B cell (primary cell): ENCODE measurements at regions not wholly inside any gene's neighbourhood (a gene's known extent, or its start where the extent isn't known, plus 50 kb on each side); places are given as distances from the start of the nearest gene placed in this dataset.

Source experiments
- ATAC-seq: fragments of 200-7000 bp; cut with Tn5 transposase; one replicate; pipeline ENCODE4 v1.10.0; 2021; ENCODE audit warnings: low read depth, mild to moderate bottlenecking, moderate number of reproducible peaks, moderate library complexity
- CTCF ChIA-PET: fragments of 350-600 bp; sonication (Branson Sonifier 250); formaldehyde crosslinking; loops from one replicate; lab custom pipeline; 2021; ENCODE audit warnings: antibody characterized with exemption, inconsistent platforms; lab: Charles Lee
- POLR2A ChIA-PET: fragments of 350-600 bp; sonication (Branson Sonifier 250); formaldehyde crosslinking; loops from one replicate; lab custom pipeline; 2021; ENCODE audit warnings: antibody characterized with exemption; lab: Charles Lee
- DNase-seq: peaks from one replicate; pipeline ENCODE4 v3.0.0; 2013
- H2AFZ ChIP-seq: 2 replicates; pipeline ENCODE4 v1.6.1; 2012; ENCODE audit warnings: mild to moderate bottlenecking, low read depth, low read length; ENCODE audit not compliant: insufficient read depth, poor library complexity, severe bottlenecking
- H3K27ac ChIP-seq, 2 donors: 1 replicate in 1 of 2; 2 replicates in 1 of 2; pipeline ENCODE4 v1.5.1; 2012 to 2013; ENCODE audit warnings: low read length in 2 of 2, mild to moderate bottlenecking in 2 of 2, moderate library complexity in 1 of 2
- H3K27me3 ChIP-seq, 4 experiments: fragments of 200-600 bp in 1 of 4; sonication (generic) in 1 of 4; replicated peaks in 1 of 4; 1 replicate in 2 of 4; 2 replicates in 2 of 4; pipeline versions ENCODE4 v1.6.1 to v1.7.0; 2013 to 2016; ENCODE audit warnings: low read length in 3 of 4, mild to moderate bottlenecking in 2 of 4, mixed read lengths in 1 of 4, moderate library complexity in 1 of 4; ENCODE audit not compliant: insufficient read depth in 4 of 4, control insufficient read depth in 3 of 4; ENCODE audit errors: control extremely low read depth in 1 of 4
- H3K36me3 ChIP-seq, 2 experiments: replicated peaks in 1 of 2; 1 replicate in 1 of 2; 2 replicates in 1 of 2; pipeline versions ENCODE4 v1.6.1 to v1.7.1; 2013; ENCODE audit warnings: low read length in 1 of 2; ENCODE audit not compliant: insufficient read depth in 2 of 2, control insufficient read depth in 1 of 2; ENCODE audit errors: control extremely low read depth in 1 of 2, extremely low read depth in 1 of 2
- H3K4me1 ChIP-seq, 2 donors: fragments of 200-600 bp in 1 of 2; sonication (generic) in 1 of 2; 1 replicate in 1 of 2; 2 replicates in 1 of 2; pipeline versions ENCODE4 v1.5.1 to v1.6.1; 2013 to 2017; ENCODE audit warnings: low read length in 2 of 2; ENCODE audit not compliant: control insufficient read depth in 2 of 2, insufficient read depth in 2 of 2
- H3K4me2 ChIP-seq: replicated peaks from 2 replicates; pipeline ENCODE3; 2012; ENCODE audit warnings: mild to moderate bottlenecking, low read depth, low read length; ENCODE audit not compliant: poor library complexity, severe bottlenecking
- H3K4me3 ChIP-seq, 5 experiments: fragments of 200-600 bp in 1 of 5; sonication (generic) in 1 of 5; 1 replicate in 3 of 5; 2 replicates in 2 of 5; pipeline versions ENCODE4 v1.5.1 to v1.7.0; 2011 to 2016; ENCODE audit warnings: low read length in 4 of 5, mild to moderate bottlenecking in 4 of 5, low read depth in 2 of 5, control low read depth in 1 of 5, moderate library complexity in 1 of 5; ENCODE audit not compliant: insufficient read depth in 1 of 5; ENCODE audit errors: control extremely low read depth in 1 of 5, extremely low read depth in 1 of 5
- H3K79me2 ChIP-seq: fragments of 200-600 bp; sonication (generic); one replicate; pipeline ENCODE4 v1.6.0; 2016; ENCODE audit warnings: low read length; ENCODE audit not compliant: control insufficient read depth, insufficient read depth
- H3K9ac ChIP-seq: fragments of 200-600 bp; sonication (generic); 2 replicates; pipeline ENCODE4 v1.6.1; 2017; ENCODE audit warnings: mild to moderate bottlenecking, low read length, moderate library complexity
- H3K9me3 ChIP-seq, 3 donors: one replicate each; pipeline versions ENCODE4 v1.6.1 to v1.7.1; 2013; ENCODE audit warnings: low read length in 2 of 3; ENCODE audit not compliant: control insufficient read depth in 2 of 3, insufficient read depth in 1 of 3; ENCODE audit errors: control extremely low read depth in 1 of 3
- H4K20me1 ChIP-seq: 2 replicates; pipeline ENCODE4 v1.6.0; 2012; ENCODE audit warnings: mild to moderate bottlenecking, low read length; ENCODE audit not compliant: insufficient read depth, control insufficient read depth, poor library complexity, severe bottlenecking
- H3K27ac Mint-ChIP-seq: one replicate; pipeline ENCODE4 v1.8.0; 2021; ENCODE audit warnings: mixed read lengths
- H3K27me3 Mint-ChIP-seq: one replicate; pipeline ENCODE4 v1.8.0; 2021; ENCODE audit warnings: mixed read lengths
- H3K4me1 Mint-ChIP-seq: one replicate; pipeline ENCODE4 v1.8.0; 2021; ENCODE audit warnings: mixed read lengths
- H3K4me3 Mint-ChIP-seq: one replicate; pipeline ENCODE4 v1.8.0; 2021; ENCODE audit warnings: mixed read lengths
- H3K9me3 Mint-ChIP-seq: one replicate; pipeline ENCODE4 v1.8.0; 2022; ENCODE audit warnings: mixed read lengths; ENCODE audit not compliant: insufficient read depth
- EZH2 ChIP-seq: IDR thresholded peaks from 2 replicates; pipeline ENCODE4 v1.6.1; 2012; ENCODE audit warnings: borderline replicate concordance, low read depth, mild to moderate bottlenecking, moderate library complexity, low read length; ENCODE audit not compliant: insufficient read depth, poor library complexity, severe bottlenecking
- WGBS: methylation state at CpG from one replicate; pipeline ENCODE4 v1.1.5; 2013; ENCODE audit warnings: missing lambda C conversion rate; ENCODE audit not compliant: insufficient coverage; 5-methylcytosine and 5-hydroxymethylcytosine counted together
- intact Hi-C: fragments of 100-400 bp; cut with micrococcal nuclease; formaldehyde crosslinking; loops from one replicate; pipeline ENCODE4 v1.10.0; 2022
- TF ChIP-seq, protein P1 (sequence below): fragments of 200-600 bp; IDR thresholded peaks from one replicate; pipeline ENCODE4 v1.8.0; 2022; ENCODE audit warnings: antibody characterized with exemption, mild to moderate bottlenecking

- no peak for TF ChIP-seq EZH2
- TF ChIP-seq, protein P1, sequence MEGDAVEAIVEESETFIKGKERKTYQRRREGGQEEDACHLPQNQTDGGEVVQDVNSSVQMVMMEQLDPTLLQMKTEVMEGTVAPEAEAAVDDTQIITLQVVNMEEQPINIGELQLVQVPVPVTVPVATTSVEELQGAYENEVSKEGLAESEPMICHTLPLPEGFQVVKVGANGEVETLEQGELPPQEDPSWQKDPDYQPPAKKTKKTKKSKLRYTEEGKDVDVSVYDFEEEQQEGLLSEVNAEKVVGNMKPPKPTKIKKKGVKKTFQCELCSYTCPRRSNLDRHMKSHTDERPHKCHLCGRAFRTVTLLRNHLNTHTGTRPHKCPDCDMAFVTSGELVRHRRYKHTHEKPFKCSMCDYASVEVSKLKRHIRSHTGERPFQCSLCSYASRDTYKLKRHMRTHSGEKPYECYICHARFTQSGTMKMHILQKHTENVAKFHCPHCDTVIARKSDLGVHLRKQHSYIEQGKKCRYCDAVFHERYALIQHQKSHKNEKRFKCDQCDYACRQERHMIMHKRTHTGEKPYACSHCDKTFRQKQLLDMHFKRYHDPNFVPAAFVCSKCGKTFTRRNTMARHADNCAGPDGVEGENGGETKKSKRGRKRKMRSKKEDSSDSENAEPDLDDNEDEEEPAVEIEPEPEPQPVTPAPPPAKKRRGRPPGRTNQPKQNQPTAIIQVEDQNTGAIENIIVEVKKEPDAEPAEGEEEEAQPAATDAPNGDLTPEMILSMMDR: no peak
- Histone ChIP-seq H3K9ac (no peak overlapping the region), H3K27me3 (no peaks in the 10 kb centered on the region), H3K27ac (no peak overlapping the region), H3K4me2 (no peak overlapping the region), H4K20me1 (no peaks in the 10 kb centered on the region), H3K4me1 (no peaks in the 10 kb centered on the region), H3K36me3 (no peaks in the 10 kb centered on the region), H3K4me3 (no peak overlapping the region), H3K9me3 (peaks cover 0 to 4% (median 1%) of the 10 kb centered on the region in 3 donors), H3K79me2 (no peaks in the 10 kb centered on the region), H2AFZ (no peak overlapping the region)
- peaks cover 4% of the 10 kb centered on the region for H3K27me3 Mint-ChIP-seq
- no CpG with 5 or more reads among the region's 1 CpG for WGBS
- H3K27ac Mint-ChIP-seq: no peak overlapping the region
- DNase-seq: no peak
- H3K4me1 Mint-ChIP-seq: no peaks in the 10 kb centered on the region
- no peak overlapping the region for H3K4me3 Mint-ChIP-seq
- ChIA-PET CTCF (no interaction called here), POLR2A (no interaction called here)
- intact Hi-C loops: no loop called here
- peaks cover 10% of the 10 kb centered on the region for H3K9me3 Mint-ChIP-seq
- no peak for ATAC-seq
These were observed 266.9 kb downstream of the TGFB2 start for GRCh38 chr1:218611916-218612585.

- no peak overlapping the region for H2AFZ ChIP-seq
- ChIA-PET CTCF (no interaction called here), POLR2A (no interaction called here)
- H3K36me3 ChIP-seq: no peaks in the 10 kb centered on the region
- no peaks in the 10 kb centered on the region for H4K20me1 ChIP-seq
- no peak overlapping the region for H3K4me2 ChIP-seq
- WGBS: 92% methylated on average over 1 of the region's 2 CpGs
- Mint-ChIP-seq H3K27ac (no peak overlapping the region), H3K9me3 (peaks cover 10% of the 10 kb centered on the region), H3K27me3 (peaks cover 4% of the 10 kb centered on the region), H3K4me3 (no peak overlapping the region), H3K4me1 (no peaks in the 10 kb centered on the region)
- H3K4me3 ChIP-seq: no peak overlapping the region
- no peak overlapping the region for H3K27ac ChIP-seq
- DNase-seq: no peak
- no peak overlapping the region for H3K9ac ChIP-seq
- no peaks in the 10 kb centered on the region for H3K27me3 ChIP-seq
- no peak for TF ChIP-seq EZH2
- TF ChIP-seq, protein P1: no peak
- ATAC-seq: no peak
- H3K79me2 ChIP-seq: no peaks in the 10 kb centered on the region
- intact Hi-C loops: no loop called here
- H3K9me3 ChIP-seq: peaks cover 0 to 1% (median 0%) of the 10 kb centered on the region in 3 donors
- no peaks in the 10 kb centered on the region for H3K4me1 ChIP-seq
These were observed 268.0 kb downstream of the TGFB2 start for GRCh38 chr1:218613105-218613504.
